Subcutaneous abdominal adipose tissue (tissue), 5 donors: ENCODE measurements at regions not wholly inside any gene's neighbourhood (a gene's known extent, or its start where the extent isn't known, plus 50 kb on each side); places are given as distances from the start of the nearest gene placed in this dataset.

Experiments used
- H3K27ac ChIP-seq: one replicate; pipeline ENCODE4 v1.7.0; 2013; ENCODE audit warnings: low read depth, mild to moderate bottlenecking, inconsistent platforms, low read length, moderate library complexity
- H3K27me3 ChIP-seq, 5 donors: one replicate each; pipeline ENCODE4 v1.7.0; 2013; ENCODE audit warnings: low read length in 5 of 5, inconsistent platforms in 1 of 5; ENCODE audit not compliant: control insufficient read depth in 5 of 5, insufficient read depth in 4 of 5
- H3K36me3 ChIP-seq, 5 donors: one replicate each; pipeline ENCODE4 v1.7.0; 2013; ENCODE audit warnings: low read length in 5 of 5; ENCODE audit not compliant: control insufficient read depth in 5 of 5, insufficient read depth in 5 of 5
- H3K4me1 ChIP-seq, 5 donors: one replicate each; pipeline ENCODE4 v1.7.0; 2013; ENCODE audit warnings: low read length in 5 of 5, mild to moderate bottlenecking in 3 of 5, moderate library complexity in 1 of 5; ENCODE audit not compliant: control insufficient read depth in 5 of 5, insufficient read depth in 5 of 5
- H3K4me3 ChIP-seq, 5 donors: one replicate each; pipeline ENCODE4 v1.7.0; 2013; ENCODE audit warnings: low read length in 5 of 5, low read depth in 1 of 5
- H3K9ac ChIP-seq, 5 donors: one replicate each; pipeline ENCODE4 v1.7.0; 2013; ENCODE audit warnings: low read length in 5 of 5, mild to moderate bottlenecking in 4 of 5, moderate library complexity in 3 of 5
- H3K9me3 ChIP-seq, 5 donors: one replicate each; pipeline ENCODE4 v1.7.0; 2013; ENCODE audit warnings: low read length in 5 of 5; ENCODE audit not compliant: control insufficient read depth in 5 of 5
- donor health status: healthy.
- donor health status: healthy.
- donor health status: healthy.
- donor health status: healthy.
- donor health status: healthy.

DNA sequence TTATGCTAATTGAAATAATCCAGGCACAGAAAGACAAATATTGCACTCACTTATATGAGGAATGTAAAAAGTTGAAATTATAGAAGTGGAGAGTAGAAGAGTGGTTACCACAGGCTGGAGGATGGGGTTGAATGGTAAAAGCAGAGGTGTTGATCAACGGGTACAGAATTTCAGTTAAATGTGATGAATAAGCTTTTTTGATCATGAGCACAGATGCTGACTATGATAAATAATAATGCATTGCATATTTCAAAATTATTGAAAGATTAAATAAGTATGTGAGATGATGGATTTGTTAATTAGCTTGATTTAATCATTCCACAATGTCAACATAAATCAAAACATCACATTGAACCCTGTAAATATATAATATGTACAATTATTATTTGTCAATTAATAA, 213.1 kb downstream of the DCAF12L2 start:
- Histone ChIP-seq H3K9ac (no peak overlapping the region), H3K4me3 (no peak overlapping the region), H3K36me3 (no peaks in the 10 kb centered on the region), H3K9me3 (no peaks in the 10 kb centered on the region), H3K27me3 (no peaks in the 10 kb centered on the region), H3K4me1 (no peaks in the 10 kb centered on the region), H3K27ac (no peak overlapping the region)

DNA sequence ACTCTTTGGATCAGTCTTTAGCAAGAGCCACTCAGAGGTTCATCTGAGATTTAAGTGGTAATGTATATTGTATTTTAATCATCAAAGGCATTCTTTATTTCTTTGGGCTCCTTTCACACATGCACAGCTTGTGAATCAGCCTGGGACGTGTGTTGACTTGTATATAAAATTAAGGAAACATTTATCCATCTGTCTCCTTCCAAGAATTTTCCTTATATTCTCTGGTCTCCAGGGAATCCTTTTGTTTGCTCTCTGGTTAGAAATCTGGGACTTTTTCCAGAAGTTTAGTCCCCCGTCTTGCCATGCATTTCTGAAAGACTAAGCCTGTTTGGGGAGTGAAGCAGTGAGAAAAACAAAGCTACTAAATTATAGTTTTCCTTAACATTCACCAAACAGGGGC, 212.3 kb downstream of the DCAF12L2 start:
- Histone ChIP-seq H3K4me3 (no peak overlapping the region), H3K36me3 (no peaks in the 10 kb centered on the region), H3K27me3 (no peaks in the 10 kb centered on the region), H3K27ac (no peak overlapping the region), H3K9ac (no peak overlapping the region), H3K9me3 (no peaks in the 10 kb centered on the region), H3K4me1 (no peaks in the 10 kb centered on the region)

DNA sequence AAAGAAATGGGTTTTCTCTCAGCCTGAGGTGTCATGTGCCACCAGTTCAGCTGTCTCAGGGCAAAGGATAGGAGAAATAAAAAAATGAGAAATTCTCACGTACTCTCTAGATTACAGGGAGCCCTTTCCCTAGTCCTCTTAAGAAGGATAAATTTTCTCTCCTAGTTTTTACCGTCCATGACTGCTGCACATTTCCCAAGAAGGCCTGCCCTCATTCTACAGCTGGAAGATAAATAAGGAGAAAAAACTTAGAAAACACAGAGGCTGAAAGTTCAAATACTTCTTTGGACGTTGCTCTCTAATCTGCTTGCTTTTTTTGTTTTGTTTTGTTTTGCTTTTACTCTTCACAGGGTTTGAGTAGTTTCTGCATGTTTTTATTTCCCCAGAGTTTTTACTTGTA, 211.9 kb downstream of the DCAF12L2 start:
- Histone ChIP-seq H3K4me3 (no peak overlapping the region), H3K9me3 (no peaks in the 10 kb centered on the region), H3K36me3 (no peaks in the 10 kb centered on the region), H3K27ac (no peak overlapping the region), H3K4me1 (no peaks in the 10 kb centered on the region), H3K27me3 (no peaks in the 10 kb centered on the region), H3K9ac (no peak overlapping the region)

DNA sequence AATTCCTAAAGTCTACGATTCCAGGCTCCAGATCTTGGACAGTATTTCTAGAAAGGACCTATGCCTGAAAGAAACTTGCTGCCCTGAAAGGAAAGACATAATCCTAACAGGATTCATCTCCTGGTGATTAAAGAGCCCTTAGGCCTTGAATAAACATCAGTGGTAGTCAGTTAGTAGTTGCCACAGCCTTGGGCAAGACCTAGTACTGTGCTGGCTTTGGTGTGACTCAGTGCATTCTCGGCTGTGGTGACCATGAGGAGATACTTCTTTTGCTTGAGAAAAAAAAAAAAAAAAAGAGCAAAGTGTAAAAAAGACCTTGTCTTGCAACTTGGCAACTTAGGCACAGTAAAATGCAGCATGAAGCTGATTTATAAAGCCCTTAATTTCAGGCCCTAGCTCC, 188.2 kb downstream of the DCAF12L2 start:
- peaks cover 0 to 5% (median 0%) of the 10 kb centered on the region in 5 donors for H3K27me3 ChIP-seq
- H3K4me3 ChIP-seq: no peak overlapping the region
- no peaks in the 10 kb centered on the region for H3K4me1 ChIP-seq
- no peak overlapping the region for H3K27ac ChIP-seq
- peaks cover 0 to 15% (median 3%) of the 10 kb centered on the region in 5 donors for H3K9me3 ChIP-seq
- H3K9ac ChIP-seq: no peak overlapping the region
- no peaks in the 10 kb centered on the region for H3K36me3 ChIP-seq

DNA sequence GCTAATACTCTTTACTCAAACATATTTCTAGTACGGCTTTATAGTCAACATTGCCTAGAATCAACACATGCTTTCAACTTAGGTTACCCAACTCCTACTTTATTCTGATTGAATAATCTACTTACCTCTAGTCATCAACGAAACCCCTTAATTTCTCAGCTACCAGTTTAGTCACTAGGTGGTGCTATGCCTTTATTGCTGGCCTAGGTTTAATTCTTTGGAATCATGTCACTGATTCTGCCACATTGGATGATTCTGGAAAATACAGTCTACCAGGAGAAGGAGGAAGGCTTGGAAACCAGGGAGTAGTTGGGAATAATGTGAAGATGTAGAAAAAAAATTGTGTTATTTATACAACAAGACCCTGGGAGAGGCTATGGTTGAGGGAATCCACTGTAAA, 167.7 kb downstream of the DCAF12L2 start:
- H3K9ac ChIP-seq: no peak overlapping the region
- H3K36me3 ChIP-seq: no peaks in the 10 kb centered on the region
- no peaks in the 10 kb centered on the region for H3K9me3 ChIP-seq
- no peak overlapping the region for H3K27ac ChIP-seq
- no peaks in the 10 kb centered on the region for H3K27me3 ChIP-seq
- no peak overlapping the region for H3K4me3 ChIP-seq
- no peaks in the 10 kb centered on the region for H3K4me1 ChIP-seq

DNA sequence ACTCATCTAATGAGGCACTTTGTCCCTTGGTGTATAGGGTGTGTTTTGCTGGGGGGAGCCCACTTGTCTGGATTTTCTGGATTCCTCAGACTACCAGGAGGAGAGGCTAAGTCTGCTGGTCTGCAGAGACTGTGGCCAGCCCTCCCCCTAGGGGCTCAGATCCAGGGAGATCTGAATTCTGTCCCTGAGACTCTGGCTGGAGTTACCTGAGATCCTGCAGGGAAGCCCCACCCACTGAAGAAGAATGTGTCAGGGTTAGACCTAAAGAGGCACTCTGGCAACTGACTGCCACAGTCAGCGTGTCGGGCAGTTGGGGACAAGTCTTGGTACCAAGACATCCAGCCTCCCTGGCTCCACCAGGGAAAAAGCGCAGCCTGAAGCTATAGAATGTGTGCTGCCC, 138.9 kb downstream of the DCAF12L2 start:
- Histone ChIP-seq H3K4me1 (no peaks in the 10 kb centered on the region), H3K36me3 (no peaks in the 10 kb centered on the region), H3K27ac (no peak overlapping the region), H3K27me3 (no peaks in the 10 kb centered on the region), H3K9ac (no peak overlapping the region), H3K9me3 (peaks cover 0 to 3% (median 2%) of the 10 kb centered on the region in 5 donors), H3K4me3 (no peak overlapping the region)

DNA sequence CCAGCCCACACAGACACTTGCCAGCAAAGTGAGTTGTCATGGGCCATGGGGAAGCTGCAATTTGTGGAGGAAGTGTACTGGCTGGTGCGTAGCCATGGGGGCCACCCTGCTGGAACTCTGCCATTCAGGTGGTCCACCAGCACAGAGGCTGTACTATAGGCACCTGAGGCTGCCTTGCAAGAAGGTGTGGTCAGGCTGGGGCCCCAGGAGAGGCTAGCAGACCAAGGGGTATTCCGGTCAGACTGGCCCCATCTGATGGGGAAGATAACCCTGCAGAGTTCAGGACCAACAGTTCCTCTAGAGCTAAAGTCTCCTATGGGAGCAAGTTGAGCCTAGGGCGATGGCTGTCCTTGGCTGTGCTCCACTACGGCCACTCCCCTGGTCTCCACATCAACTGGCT, 136.1 kb downstream of the DCAF12L2 start:
- Histone ChIP-seq H3K4me3 (no peak overlapping the region), H3K27me3 (no peaks in the 10 kb centered on the region), H3K4me1 (no peaks in the 10 kb centered on the region), H3K9me3 (peaks cover 0 to 3% (median 2%) of the 10 kb centered on the region in 5 donors), H3K36me3 (no peaks in the 10 kb centered on the region), H3K9ac (no peak overlapping the region), H3K27ac (no peak overlapping the region)

DNA sequence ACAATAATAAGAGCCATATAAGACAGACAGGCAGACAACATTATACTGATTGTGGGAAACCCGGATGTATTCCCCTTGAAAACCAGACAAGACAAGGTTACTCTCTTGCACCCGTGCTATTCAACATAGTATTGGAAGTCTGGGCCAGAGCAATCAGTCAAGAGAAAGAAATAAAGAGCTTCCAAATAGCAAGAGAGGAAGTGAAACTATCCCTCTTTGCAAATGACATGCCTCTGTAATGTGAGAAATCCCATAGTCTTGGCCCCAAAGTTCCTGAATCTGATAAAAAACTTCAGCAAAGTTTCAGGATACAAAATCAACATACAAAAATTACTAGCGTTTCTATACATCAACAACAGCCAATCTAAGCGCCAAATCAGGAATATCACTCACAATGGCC, 102.1 kb downstream of the DCAF12L2 start:
- no peaks in the 10 kb centered on the region for H3K4me1 ChIP-seq
- no peak overlapping the region for H3K27ac ChIP-seq
- peaks cover 0 to 13% (median 3%) of the 10 kb centered on the region in 5 donors for H3K9me3 ChIP-seq
- no peaks in the 10 kb centered on the region for H3K36me3 ChIP-seq
- no peak overlapping the region for H3K4me3 ChIP-seq
- H3K27me3 ChIP-seq: no peaks in the 10 kb centered on the region
- no peak overlapping the region for H3K9ac ChIP-seq

DNA sequence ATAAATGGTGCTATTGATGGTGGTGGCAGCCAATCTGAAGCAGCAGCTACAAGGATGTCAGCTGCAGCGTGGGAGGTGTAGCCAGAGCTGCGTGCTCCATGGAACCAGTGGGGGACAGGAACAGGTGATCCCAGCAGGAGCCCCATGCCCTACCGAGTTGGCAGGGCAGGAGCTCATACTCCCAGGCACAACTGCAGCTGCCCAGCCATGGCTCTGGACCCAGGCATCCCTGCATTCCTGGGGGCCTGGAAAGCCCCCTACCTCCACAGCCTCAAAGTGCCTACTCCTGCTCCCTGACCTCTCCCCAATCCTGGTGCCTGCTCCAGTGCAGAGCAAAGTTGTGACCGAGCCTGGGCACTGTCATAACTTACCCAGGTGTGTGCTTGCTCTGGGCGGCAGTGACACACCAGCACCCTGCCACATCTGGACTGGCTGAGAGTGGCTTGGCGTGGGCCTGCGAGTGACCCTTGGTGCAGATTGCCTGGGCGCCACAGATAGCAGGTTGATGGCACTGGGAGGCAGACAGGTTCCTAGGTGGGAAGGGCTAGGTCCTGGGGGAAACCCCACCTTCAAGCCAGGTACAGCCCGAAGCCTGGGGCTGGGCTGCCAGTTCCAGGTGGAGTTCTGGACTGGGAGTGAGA, 101.1 kb downstream of the DCAF12L2 start:
- no peaks in the 10 kb centered on the region for H3K4me1 ChIP-seq
- H3K4me3 ChIP-seq: no peak overlapping the region
- H3K27ac ChIP-seq: no peak overlapping the region
- no peaks in the 10 kb centered on the region for H3K27me3 ChIP-seq
- no peak overlapping the region for H3K9ac ChIP-seq
- H3K36me3 ChIP-seq: no peaks in the 10 kb centered on the region
- H3K9me3 ChIP-seq: peaks cover 0 to 13% (median 3%) of the 10 kb centered on the region in 5 donors

DNA sequence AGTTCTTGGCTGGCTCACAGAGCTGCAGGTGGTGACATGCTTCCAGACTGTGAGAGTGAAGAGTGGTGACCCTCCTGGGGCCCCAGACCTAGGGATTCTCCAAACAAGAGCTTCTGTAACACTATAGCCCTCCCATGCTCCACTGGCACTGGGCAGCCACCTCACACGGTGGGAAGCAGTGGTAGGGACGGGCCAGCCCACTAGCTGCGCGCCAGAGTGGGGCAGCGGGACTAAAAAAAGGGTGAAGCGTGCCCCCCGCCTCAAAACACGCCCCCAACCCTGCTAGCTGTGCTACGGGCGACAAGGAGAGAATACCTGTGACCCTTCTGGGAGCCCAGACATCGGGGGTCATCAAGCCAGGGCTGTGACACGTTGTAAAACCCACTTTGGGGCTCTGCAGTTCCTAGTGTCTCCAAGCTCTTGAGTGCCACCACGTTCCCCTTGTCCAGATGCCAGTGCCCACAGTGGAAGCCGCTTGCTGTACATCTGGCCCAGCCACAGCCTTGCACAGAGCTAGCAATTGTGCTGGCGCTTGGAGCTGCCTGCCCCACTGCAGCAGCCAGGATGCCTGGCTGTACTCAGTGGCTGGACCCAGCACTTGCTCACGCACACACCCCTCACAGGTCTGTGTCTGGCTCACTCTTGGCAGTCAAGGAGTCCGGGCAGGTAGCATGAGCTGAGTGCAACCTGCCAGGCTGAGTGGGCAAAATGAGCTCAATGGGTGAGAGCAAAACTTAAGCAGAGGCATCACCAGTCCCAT, 100.0 kb downstream of the DCAF12L2 start:
- Histone ChIP-seq H3K9me3 (peaks cover 0 to 13% (median 3%) of the 10 kb centered on the region in 5 donors), H3K9ac (no peak overlapping the region), H3K4me3 (no peak overlapping the region), H3K27ac (no peak overlapping the region), H3K27me3 (no peaks in the 10 kb centered on the region), H3K4me1 (no peaks in the 10 kb centered on the region), H3K36me3 (no peaks in the 10 kb centered on the region)
